HCT116 (cell line): ENCODE measurements at regions not wholly inside any gene's neighbourhood (a gene's known extent, or its start where the extent isn't known, plus 50 kb on each side); places are given as distances from the start of the nearest gene placed in this dataset.

ENCODE experiments used
- ATAC-seq: fragments of 200-7000 bp; cut with Tn5 transposase; 2 replicates; pipeline ENCODE4 v1.9.1; 2020; ENCODE audit warnings: mild to moderate bottlenecking, moderate library complexity
- BruUV-seq: library from RNA; stranded (reverse); fragments of 400-500 nt; replicated peaks from 2 replicates; lab custom pipeline; 2021; lab: Mats Ljungman, UMichigan
- CTCF ChIA-PET: fragments of 300-600 bp; sonication (Branson Sonifier 250); formaldehyde crosslinking; loops from one replicate; lab custom pipeline; 2021; ENCODE audit warnings: antibody characterized with exemption; lab: Charles Lee
- POLR2A ChIA-PET: fragments of 300-600, 350-600 bp; sonication (Branson Sonifier 250); formaldehyde crosslinking; loops from one replicate; lab custom pipeline; 2021; ENCODE audit warnings: antibody characterized with exemption; lab: Charles Lee
- RAD21 ChIA-PET, 2 experiments: fragments of 300-600 bp; sonication (Branson Sonifier 250); formaldehyde crosslinking; loops; one replicate each; lab custom pipeline; 2023; ENCODE audit warnings: low total read pairs in 2 of 2; ENCODE audit not compliant: uncharacterized antibody in 2 of 2, unreplicated experiment in 2 of 2, low non-redundant PET in 1 of 2; lab: Charles Lee
- DNase-seq: peaks from one replicate; pipeline ENCODE4 v3.0.0-alpha.2; 2010; ENCODE audit warnings: low read depth, low spot score
- H2AFZ ChIP-seq: fragments of 200-600 bp; shearing (Covaris generic), sonication (generic); 2 replicates; pipeline ENCODE4 v1.6.1; 2017; ENCODE audit warnings: low read depth, mixed run types, mixed read lengths, antibody characterized with exemption, low read length; ENCODE audit not compliant: poor library complexity, severe bottlenecking
- H3K27ac ChIP-seq: 2 replicates; pipeline ENCODE4 v1.5.1; 2012; ENCODE audit warnings: low read depth, low read length
- H3K27me3 ChIP-seq: fragments of 200-600 bp; sonication (generic); 2 replicates; pipeline ENCODE4 v1.6.1; 2016; ENCODE audit warnings: mixed run types, low read length, mixed read lengths; ENCODE audit not compliant: insufficient read depth
- H3K36me3 ChIP-seq, 2 experiments: fragments of 200-500 bp in 1 of 2; fragments of 200-600 bp in 1 of 2; sonication (Bioruptor generic) in 1 of 2; sonication (generic) in 1 of 2; 2 replicates each; pipeline versions ENCODE4 v1.5.1 to v1.6.1; 2014 to 2016; ENCODE audit warnings: low read length in 2 of 2, inconsistent platforms in 1 of 2, mixed read lengths in 1 of 2, mixed run types in 1 of 2; ENCODE audit not compliant: insufficient read depth in 2 of 2, control insufficient read depth in 1 of 2
- H3K4me1 ChIP-seq, 2 experiments: fragments of 200-600 bp in 1 of 2; sonication (generic) in 1 of 2; 2 replicates each; pipeline versions ENCODE4 v1.5.1 to v1.6.1; 2012 to 2017; ENCODE audit warnings: low read length in 2 of 2, inconsistent platforms in 1 of 2, mild to moderate bottlenecking in 1 of 2, mixed read lengths in 1 of 2, mixed run types in 1 of 2, moderate library complexity in 1 of 2; ENCODE audit not compliant: insufficient read depth in 2 of 2, control insufficient read depth in 1 of 2
- H3K4me2 ChIP-seq: fragments of 200-600 bp; sonication (generic); 2 replicates; pipeline ENCODE4 v1.6.1; 2017; ENCODE audit warnings: mixed run types, low read length, mixed read lengths
- H3K4me3 ChIP-seq, 2 experiments: fragments of 200-600 bp in 1 of 2; sonication (generic) in 1 of 2; replicated peaks in 1 of 2; 2 replicates each; pipeline ENCODE4 v1.5.1; 2011 to 2016; ENCODE audit warnings: low read length in 2 of 2, control low read depth in 1 of 2, low read depth in 1 of 2, mild to moderate bottlenecking in 1 of 2, mixed read lengths in 1 of 2, mixed run types in 1 of 2
- H3K79me2 ChIP-seq: fragments of 200-600 bp; sonication (generic); 2 replicates; pipeline ENCODE4 v1.6.1; 2017; ENCODE audit warnings: mild to moderate bottlenecking, mixed run types, low read length, moderate library complexity, mixed read lengths; ENCODE audit not compliant: insufficient read depth
- H3K9ac ChIP-seq: fragments of 200-600 bp; sonication (generic); 2 replicates; pipeline ENCODE4 v1.6.1; 2016; ENCODE audit warnings: low read length, mixed read lengths
- H3K9me2 ChIP-seq: fragments of 200-600 bp; sonication (generic), shearing (Covaris generic); 2 replicates; pipeline ENCODE4 v1.6.1; 2017; ENCODE audit warnings: mixed run types, mild to moderate bottlenecking, moderate library complexity; ENCODE audit not compliant: insufficient read depth
- H3K9me3 ChIP-seq, 2 experiments: fragments of 200-500 bp in 1 of 2; fragments of 200-600 bp in 1 of 2; sonication (Bioruptor generic) in 1 of 2; sonication (generic) in 1 of 2; 2 replicates each; pipeline ENCODE4 v1.6.1; 2014 to 2017; ENCODE audit warnings: low read length in 2 of 2, mixed read lengths in 2 of 2, inconsistent platforms in 1 of 2, low read depth in 1 of 2, mild to moderate bottlenecking in 1 of 2, mixed run types in 1 of 2, moderate library complexity in 1 of 2; ENCODE audit not compliant: control insufficient read depth in 1 of 2, insufficient read depth in 1 of 2
- H4K20me1 ChIP-seq: fragments of 200-600 bp; sonication (generic), shearing (Covaris generic); 2 replicates; pipeline ENCODE4 v1.6.1; 2017; ENCODE audit warnings: mixed run types, mild to moderate bottlenecking, moderate library complexity; ENCODE audit not compliant: insufficient read depth
- ATF3 ChIP-seq: IDR thresholded peaks from 2 replicates; pipeline ENCODE4 v1.6.1; 2012
- CEBPB ChIP-seq: IDR thresholded peaks from 2 replicates; pipeline ENCODE4 v1.6.1; 2012; ENCODE audit warnings: low read depth
- ELF1 ChIP-seq: IDR thresholded peaks from 2 replicates; pipeline ENCODE4 v1.6.1; 2012; ENCODE audit warnings: low read depth, borderline replicate concordance
- EZH2phosphoT487 ChIP-seq: fragments of 200-600 bp; IDR thresholded peaks from 2 replicates; pipeline ENCODE4 v1.6.1; 2018; ENCODE audit warnings: antibody characterized with exemption, borderline replicate concordance
- JUND ChIP-seq: IDR thresholded peaks from 2 replicates; pipeline ENCODE4 v1.6.1; 2012
- POLR2AphosphoS5 ChIP-seq: IDR thresholded peaks from 2 replicates; pipeline ENCODE4 v1.6.1; 2011; ENCODE audit warnings: mild to moderate bottlenecking, low read depth, low read length, moderate library complexity
- RAD21 ChIP-seq: IDR thresholded peaks from 2 replicates; pipeline ENCODE4 v1.6.1; 2012; ENCODE audit warnings: low read depth, mild to moderate bottlenecking
- SIN3A ChIP-seq: IDR thresholded peaks from 2 replicates; pipeline ENCODE4 v1.6.1; 2012; ENCODE audit warnings: low read depth
- YY1 ChIP-seq: IDR thresholded peaks from 2 replicates; pipeline ENCODE4 v1.6.1; 2011; ENCODE audit warnings: low read length, low read depth, moderate library complexity, mild to moderate bottlenecking; ENCODE audit not compliant: insufficient replicate concordance; ENCODE audit errors: extremely low read depth
- ZNF274 ChIP-seq: fragments of 200-500 bp; sonication (Bioruptor generic); IDR thresholded peaks from 2 replicates; pipeline ENCODE4 v1.6.1; 2014; ENCODE audit warnings: mild to moderate bottlenecking, low read depth, low read length, inconsistent platforms
- intact Hi-C: fragments of 100-400 bp; cut with micrococcal nuclease; formaldehyde crosslinking; loops from 2 replicates; pipeline ENCODE4 v1.10.0; 2022
- TF ChIP-seq, protein P1 (sequence below): IDR thresholded peaks from 2 replicates; pipeline ENCODE4 v1.6.1; 2012; ENCODE audit warnings: low read depth
- TF ChIP-seq, protein P2 (sequence below): IDR thresholded peaks from 2 replicates; pipeline ENCODE4 v1.6.1; 2012
- TF ChIP-seq, protein P3 (sequence below), 3 experiments: fragments of 200-600 bp in 1 of 3; sonication (generic) in 1 of 3; IDR thresholded peaks in 2 of 3; conservative IDR thresholded peaks in 1 of 3; 2 replicates each; pipeline ENCODE4 v1.5.1; 2012 to 2017; ENCODE audit warnings: low read depth in 2 of 3, low read length in 2 of 3, antibody characterized with exemption in 1 of 3, borderline replicate concordance in 1 of 3, control low read depth in 1 of 3, mild to moderate bottlenecking in 1 of 3, mixed read lengths in 1 of 3, mixed run types in 1 of 3, moderate library complexity in 1 of 3; ENCODE audit not compliant: insufficient read depth in 1 of 3

- Histone ChIP-seq H3K36me3 (no peaks in the 10 kb centered on the region), H3K9ac (no peak overlapping the region), H3K27ac (no peak overlapping the region), H4K20me1 (no peaks in the 10 kb centered on the region), H3K4me3 (no peak overlapping the region), H3K9me2 (peaks cover 5% of the 10 kb centered on the region; the same call in 1 of the 2 replicates)
- RAD21 ChIA-PET = no interaction called here
- ATAC-seq = no peak
- intact Hi-C loops = no loop called here
- POLR2A ChIA-PET = no interaction called here
- TF ChIP-seq ELF1 = no peak
- TF ChIP-seq SIN3A = no peak
- TF ChIP-seq EZH2phosphoT487 = no peak
- TF ChIP-seq CEBPB = no peak
- TF ChIP-seq ATF3 = no peak
- TF ChIP-seq POLR2AphosphoS5 = no peak
- TF ChIP-seq, protein P1, sequence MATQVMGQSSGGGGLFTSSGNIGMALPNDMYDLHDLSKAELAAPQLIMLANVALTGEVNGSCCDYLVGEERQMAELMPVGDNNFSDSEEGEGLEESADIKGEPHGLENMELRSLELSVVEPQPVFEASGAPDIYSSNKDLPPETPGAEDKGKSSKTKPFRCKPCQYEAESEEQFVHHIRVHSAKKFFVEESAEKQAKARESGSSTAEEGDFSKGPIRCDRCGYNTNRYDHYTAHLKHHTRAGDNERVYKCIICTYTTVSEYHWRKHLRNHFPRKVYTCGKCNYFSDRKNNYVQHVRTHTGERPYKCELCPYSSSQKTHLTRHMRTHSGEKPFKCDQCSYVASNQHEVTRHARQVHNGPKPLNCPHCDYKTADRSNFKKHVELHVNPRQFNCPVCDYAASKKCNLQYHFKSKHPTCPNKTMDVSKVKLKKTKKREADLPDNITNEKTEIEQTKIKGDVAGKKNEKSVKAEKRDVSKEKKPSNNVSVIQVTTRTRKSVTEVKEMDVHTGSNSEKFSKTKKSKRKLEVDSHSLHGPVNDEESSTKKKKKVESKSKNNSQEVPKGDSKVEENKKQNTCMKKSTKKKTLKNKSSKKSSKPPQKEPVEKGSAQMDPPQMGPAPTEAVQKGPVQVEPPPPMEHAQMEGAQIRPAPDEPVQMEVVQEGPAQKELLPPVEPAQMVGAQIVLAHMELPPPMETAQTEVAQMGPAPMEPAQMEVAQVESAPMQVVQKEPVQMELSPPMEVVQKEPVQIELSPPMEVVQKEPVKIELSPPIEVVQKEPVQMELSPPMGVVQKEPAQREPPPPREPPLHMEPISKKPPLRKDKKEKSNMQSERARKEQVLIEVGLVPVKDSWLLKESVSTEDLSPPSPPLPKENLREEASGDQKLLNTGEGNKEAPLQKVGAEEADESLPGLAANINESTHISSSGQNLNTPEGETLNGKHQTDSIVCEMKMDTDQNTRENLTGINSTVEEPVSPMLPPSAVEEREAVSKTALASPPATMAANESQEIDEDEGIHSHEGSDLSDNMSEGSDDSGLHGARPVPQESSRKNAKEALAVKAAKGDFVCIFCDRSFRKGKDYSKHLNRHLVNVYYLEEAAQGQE = no peak
- TF ChIP-seq, protein P2, sequence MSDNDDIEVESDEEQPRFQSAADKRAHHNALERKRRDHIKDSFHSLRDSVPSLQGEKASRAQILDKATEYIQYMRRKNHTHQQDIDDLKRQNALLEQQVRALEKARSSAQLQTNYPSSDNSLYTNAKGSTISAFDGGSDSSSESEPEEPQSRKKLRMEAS = no peak
- no peak for TF ChIP-seq ZNF274
- TF ChIP-seq RAD21 = no peak
- TF ChIP-seq JUND = no peak
- TF ChIP-seq, protein P3, sequence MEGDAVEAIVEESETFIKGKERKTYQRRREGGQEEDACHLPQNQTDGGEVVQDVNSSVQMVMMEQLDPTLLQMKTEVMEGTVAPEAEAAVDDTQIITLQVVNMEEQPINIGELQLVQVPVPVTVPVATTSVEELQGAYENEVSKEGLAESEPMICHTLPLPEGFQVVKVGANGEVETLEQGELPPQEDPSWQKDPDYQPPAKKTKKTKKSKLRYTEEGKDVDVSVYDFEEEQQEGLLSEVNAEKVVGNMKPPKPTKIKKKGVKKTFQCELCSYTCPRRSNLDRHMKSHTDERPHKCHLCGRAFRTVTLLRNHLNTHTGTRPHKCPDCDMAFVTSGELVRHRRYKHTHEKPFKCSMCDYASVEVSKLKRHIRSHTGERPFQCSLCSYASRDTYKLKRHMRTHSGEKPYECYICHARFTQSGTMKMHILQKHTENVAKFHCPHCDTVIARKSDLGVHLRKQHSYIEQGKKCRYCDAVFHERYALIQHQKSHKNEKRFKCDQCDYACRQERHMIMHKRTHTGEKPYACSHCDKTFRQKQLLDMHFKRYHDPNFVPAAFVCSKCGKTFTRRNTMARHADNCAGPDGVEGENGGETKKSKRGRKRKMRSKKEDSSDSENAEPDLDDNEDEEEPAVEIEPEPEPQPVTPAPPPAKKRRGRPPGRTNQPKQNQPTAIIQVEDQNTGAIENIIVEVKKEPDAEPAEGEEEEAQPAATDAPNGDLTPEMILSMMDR (IDR thresholded peaks at IDR 0.05 in 2 of 3, conservative IDR thresholded peaks at IDR 0.05 in 1 of 3; ENCODE audit: borderline replicate concordance in 1 of 3, insufficient read depth in 1 of 3, low read depth in 2 of 3, low read length in 2 of 3) = no peak
- no peak for TF ChIP-seq YY1
- TF ChIP-seq, all 23 proteins: peak for 0
- no peak overlapping the region for H2AFZ ChIP-seq
- CTCF ChIA-PET = interaction anchor here (1.4 kb wide), 1 partner anchor 13 kb away, joined by 4 read pairs; no protein-coding TSS in a partner anchor
- BruUV-seq = no TSS peak
- no peaks in the 10 kb centered on the region for H3K4me1 ChIP-seq
- no peaks in the 10 kb centered on the region for H3K27me3 ChIP-seq
- H3K4me2 ChIP-seq = no peak overlapping the region
- no peaks in the 10 kb centered on the region for H3K9me3 ChIP-seq
- DNase-seq = no peak
- H3K79me2 ChIP-seq = no peaks in the 10 kb centered on the region
Observed at GRCh38 chr3:107868449-107868848, 222.4 kb downstream of the CD47 start.
